H1 (cell line): ENCODE measurements at regions not wholly inside any gene's neighbourhood (a gene's known extent, or its start where the extent isn't known, plus 50 kb on each side); places are given as distances from the start of the nearest gene placed in this dataset.

Source experiments
- EP300 ChIP-seq, 2 experiments: IDR thresholded peaks; 1 replicate in 1 of 2; 2 replicates in 1 of 2; pipeline ENCODE4 v1.6.1; 2011 to 2012; ENCODE audit warnings: low read depth in 2 of 2, low read length in 2 of 2, mild to moderate bottlenecking in 2 of 2, borderline replicate concordance in 1 of 2, inconsistent platforms in 1 of 2, moderate library complexity in 1 of 2
- EZH2 ChIP-seq: fragments of 200-600 bp; sonication (generic); IDR thresholded peaks from 2 replicates; pipeline ENCODE4 v1.7.1; 2012; ENCODE audit warnings: low read depth, mild to moderate bottlenecking, moderate library complexity, low read length, inconsistent platforms; ENCODE audit not compliant: severe bottlenecking
- HDAC6 ChIP-seq: IDR thresholded peaks from one replicate; pipeline ENCODE4 v1.7.1; 2012; ENCODE audit warnings: low read depth, mild to moderate bottlenecking, inconsistent platforms, low read length, moderate library complexity
- POLR2A ChIP-seq, 2 experiments: IDR thresholded peaks; 1 replicate in 1 of 2; 2 replicates in 1 of 2; pipeline ENCODE4 v1.6.1; 2011; ENCODE audit warnings: low read depth in 2 of 2, low read length in 2 of 2, mild to moderate bottlenecking in 2 of 2; ENCODE audit errors: control extremely low read depth in 1 of 2
- POLR2AphosphoS5 ChIP-seq: IDR thresholded peaks from 2 replicates; pipeline ENCODE4 v1.6.1; 2011; ENCODE audit warnings: low read depth, low read length
- RAD21 ChIP-seq, 2 experiments: IDR thresholded peaks in 1 of 2; conservative IDR thresholded peaks in 1 of 2; 2 replicates each; pipeline ENCODE4 v1.6.1; 2011; ENCODE audit warnings: low read depth in 2 of 2, low read length in 2 of 2, improper control_type of control experiment in 1 of 2, inconsistent platforms in 1 of 2, mild to moderate bottlenecking in 1 of 2, moderate library complexity in 1 of 2
- RBBP5 ChIP-seq: IDR thresholded peaks from 2 replicates; pipeline ENCODE4 v1.7.1; 2012; ENCODE audit warnings: low read depth, mild to moderate bottlenecking, inconsistent platforms, low read length, moderate library complexity, borderline replicate concordance
- RXRA ChIP-seq: IDR thresholded peaks from 2 replicates; pipeline ENCODE4 v1.6.1; 2011; ENCODE audit warnings: low read depth, mild to moderate bottlenecking, low read length, moderate library complexity; ENCODE audit not compliant: insufficient read depth
- YY1 ChIP-seq: IDR thresholded peaks from 2 replicates; pipeline ENCODE4 v1.6.1; 2011; ENCODE audit warnings: low read depth, mild to moderate bottlenecking, low read length
- TF ChIP-seq, protein P1 (sequence below), 3 experiments: IDR thresholded peaks; 1 replicate in 2 of 3; 2 replicates in 1 of 3; pipeline versions ENCODE4 v1.5.1 to v1.6.1; 2011; ENCODE audit warnings: low read length in 3 of 3, mild to moderate bottlenecking in 3 of 3, inconsistent platforms in 2 of 3, low read depth in 1 of 3, moderate library complexity in 1 of 3; ENCODE audit not compliant: insufficient read depth in 1 of 3; ENCODE audit errors: control extremely low read depth in 1 of 3
- TF ChIP-seq, protein P2 (sequence below): IDR thresholded peaks from 2 replicates; pipeline ENCODE4 v1.6.1; 2012; ENCODE audit warnings: low read length, inconsistent platforms

DNA sequence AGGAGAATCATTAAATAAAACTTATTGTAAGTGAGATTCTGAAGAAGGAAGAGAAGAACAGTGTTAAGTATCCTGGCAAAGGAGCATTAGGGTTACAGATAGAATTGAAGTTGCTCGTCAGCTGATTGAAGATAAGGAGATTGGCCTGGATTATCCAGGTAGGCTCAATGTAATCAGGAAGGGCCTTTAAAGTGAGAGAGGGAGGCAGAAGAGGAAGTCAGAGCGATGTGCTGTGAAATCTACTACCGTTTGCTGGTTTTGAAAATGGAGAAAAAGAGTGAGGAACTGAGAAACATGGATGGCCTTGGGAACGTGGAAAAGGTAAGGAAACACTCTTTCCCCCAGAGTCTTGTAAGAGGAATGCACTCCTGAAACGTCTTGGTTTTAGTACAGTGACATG, 245.7 kb downstream of the ANTXR2 start:
- TF ChIP-seq, protein P1, sequence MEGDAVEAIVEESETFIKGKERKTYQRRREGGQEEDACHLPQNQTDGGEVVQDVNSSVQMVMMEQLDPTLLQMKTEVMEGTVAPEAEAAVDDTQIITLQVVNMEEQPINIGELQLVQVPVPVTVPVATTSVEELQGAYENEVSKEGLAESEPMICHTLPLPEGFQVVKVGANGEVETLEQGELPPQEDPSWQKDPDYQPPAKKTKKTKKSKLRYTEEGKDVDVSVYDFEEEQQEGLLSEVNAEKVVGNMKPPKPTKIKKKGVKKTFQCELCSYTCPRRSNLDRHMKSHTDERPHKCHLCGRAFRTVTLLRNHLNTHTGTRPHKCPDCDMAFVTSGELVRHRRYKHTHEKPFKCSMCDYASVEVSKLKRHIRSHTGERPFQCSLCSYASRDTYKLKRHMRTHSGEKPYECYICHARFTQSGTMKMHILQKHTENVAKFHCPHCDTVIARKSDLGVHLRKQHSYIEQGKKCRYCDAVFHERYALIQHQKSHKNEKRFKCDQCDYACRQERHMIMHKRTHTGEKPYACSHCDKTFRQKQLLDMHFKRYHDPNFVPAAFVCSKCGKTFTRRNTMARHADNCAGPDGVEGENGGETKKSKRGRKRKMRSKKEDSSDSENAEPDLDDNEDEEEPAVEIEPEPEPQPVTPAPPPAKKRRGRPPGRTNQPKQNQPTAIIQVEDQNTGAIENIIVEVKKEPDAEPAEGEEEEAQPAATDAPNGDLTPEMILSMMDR (IDR thresholded peaks at IDR 0.05; ENCODE audit: control extremely low read depth in 1 of 3, insufficient read depth in 1 of 3, low read depth in 1 of 3, low read length in 3 of 3): no peak
- no peak for TF ChIP-seq RXRA
- no peak for TF ChIP-seq RAD21 (IDR thresholded peaks at IDR 0.05 in 1 of 2, conservative IDR thresholded peaks at IDR 0.05 in 1 of 2; ENCODE audit: low read depth in 2 of 2, low read length in 2 of 2)
- TF ChIP-seq, protein P2, sequence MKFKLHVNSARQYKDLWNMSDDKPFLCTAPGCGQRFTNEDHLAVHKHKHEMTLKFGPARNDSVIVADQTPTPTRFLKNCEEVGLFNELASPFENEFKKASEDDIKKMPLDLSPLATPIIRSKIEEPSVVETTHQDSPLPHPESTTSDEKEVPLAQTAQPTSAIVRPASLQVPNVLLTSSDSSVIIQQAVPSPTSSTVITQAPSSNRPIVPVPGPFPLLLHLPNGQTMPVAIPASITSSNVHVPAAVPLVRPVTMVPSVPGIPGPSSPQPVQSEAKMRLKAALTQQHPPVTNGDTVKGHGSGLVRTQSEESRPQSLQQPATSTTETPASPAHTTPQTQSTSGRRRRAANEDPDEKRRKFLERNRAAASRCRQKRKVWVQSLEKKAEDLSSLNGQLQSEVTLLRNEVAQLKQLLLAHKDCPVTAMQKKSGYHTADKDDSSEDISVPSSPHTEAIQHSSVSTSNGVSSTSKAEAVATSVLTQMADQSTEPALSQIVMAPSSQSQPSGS: no peak
- TF ChIP-seq POLR2AphosphoS5: no peak
- TF ChIP-seq RBBP5: no peak
- TF ChIP-seq POLR2A (IDR thresholded peaks at IDR 0.05; ENCODE audit: control extremely low read depth in 1 of 2, low read depth in 2 of 2, low read length in 2 of 2): no peak
- TF ChIP-seq EP300 (IDR thresholded peaks at IDR 0.05; ENCODE audit: borderline replicate concordance in 1 of 2, low read depth in 2 of 2, low read length in 2 of 2): no peak
- no peak for TF ChIP-seq YY1
- no peak for TF ChIP-seq HDAC6
- TF ChIP-seq EZH2: no peak
